Left ventricle myocardium inferior (tissue), 1 donor: ENCODE measurements at regions not wholly inside any gene's neighbourhood (a gene's known extent, or its start where the extent isn't known, plus 50 kb on each side); places are given as distances from the start of the nearest gene placed in this dataset.
"Not testable (repeated sequence)": the region's sequence is repeated elsewhere in the genome, so short reads cannot be mapped to it uniquely, and the experiment has no call there.

Experiments used
- DNase-seq: peaks from one replicate; pipeline ENCODE4 v3.0.0-alpha.2; 2020
- H3K27ac ChIP-seq: fragments of 200-600 bp; replicated peaks from 2 replicates; pipeline ENCODE4 v1.8.0; 2021
- H3K27me3 ChIP-seq: fragments of 200-600 bp; 2 replicates; pipeline ENCODE4 v1.8.0; 2021; ENCODE audit warnings: low read depth
- H3K36me3 ChIP-seq: fragments of 200-600 bp; 2 replicates; pipeline ENCODE4 v1.8.0; 2021
- H3K4me1 ChIP-seq: fragments of 200-600 bp; 2 replicates; pipeline ENCODE4 v1.8.0; 2021
- H3K4me3 ChIP-seq: fragments of 200-600 bp; 2 replicates; pipeline ENCODE4 v1.8.0; 2021; ENCODE audit warnings: mild to moderate bottlenecking, moderate library complexity
- H3K9me3 ChIP-seq: fragments of 200-600 bp; replicated peaks from 2 replicates; pipeline ENCODE4 v1.8.0; 2021
- CTCF ChIP-seq: fragments of 200-600 bp; IDR thresholded peaks from 2 replicates; pipeline ENCODE4 v1.8.0; 2021; ENCODE audit warnings: antibody characterized with exemption, mild to moderate bottlenecking, borderline replicate concordance
- intact Hi-C: fragments of 100-400 bp; cut with micrococcal nuclease; formaldehyde crosslinking; loops from one replicate; pipeline ENCODE4 v1.11.0; 2022
- donor health status: DM: no; HTN: yes; CAD: no; lungs with severe emphysema.

GRCh38 chr2:147424766-147425165 is 420.1 kb upstream of the ACVR2A start:
- Histone ChIP-seq H3K4me1 (no peaks in the 10 kb centered on the region), H3K27me3 (no peaks in the 10 kb centered on the region), H3K36me3 (no peaks in the 10 kb centered on the region), H3K9me3 (no peaks in the 10 kb centered on the region), H3K4me3 (no peak overlapping the region), H3K27ac (no peak overlapping the region)
- no peak for TF ChIP-seq CTCF
- no peak for DNase-seq
- intact Hi-C loops = no loop called here

GRCh38 chr2:147420947-147421675 is 423.7 kb upstream of the ACVR2A start:
- Histone ChIP-seq H3K4me1 (no peaks in the 10 kb centered on the region), H3K9me3 (no peaks in the 10 kb centered on the region), H3K4me3 (no peak overlapping the region), H3K27ac (no peak overlapping the region), H3K36me3 (no peaks in the 10 kb centered on the region), H3K27me3 (no peaks in the 10 kb centered on the region)
- TF ChIP-seq CTCF = no peak
- no peak for DNase-seq
- intact Hi-C loops = no loop called here

GRCh38 chr2:147420517-147420916 is 424.3 kb upstream of the ACVR2A start:
- Histone ChIP-seq H3K27me3 (no peaks in the 10 kb centered on the region), H3K27ac (no peak overlapping the region), H3K9me3 (no peaks in the 10 kb centered on the region), H3K4me3 (no peak overlapping the region), H3K36me3 (no peaks in the 10 kb centered on the region), H3K4me1 (no peaks in the 10 kb centered on the region)
- no peak for TF ChIP-seq CTCF
- intact Hi-C loops = no loop called here
- DNase-seq = no peak

GRCh38 chr2:147416099-147416498 is 428.7 kb upstream of the ACVR2A start:
- no peak for TF ChIP-seq CTCF
- no peak for DNase-seq
- Histone ChIP-seq H3K9me3 (peaks cover 18% of the 10 kb centered on the region), H3K4me1 (no peaks in the 10 kb centered on the region), H3K27me3 (no peaks in the 10 kb centered on the region), H3K36me3 (no peaks in the 10 kb centered on the region), H3K4me3 (no peak overlapping the region), H3K27ac (no peak overlapping the region)
- intact Hi-C loops = no loop called here

- H3K36me3 ChIP-seq, H3K27me3 ChIP-seq, H3K4me3 ChIP-seq, H3K4me1 ChIP-seq, intact Hi-C loops, DNase-seq, H3K27ac ChIP-seq: not testable (repeated sequence)
- peaks cover 29% of the 10 kb centered on the region for H3K9me3 ChIP-seq
Observed at GRCh38 chr2:147414656-147415055, 430.2 kb upstream of the ACVR2A start.

GRCh38 chr2:147408357-147408756 is 436.5 kb upstream of the ACVR2A start:
- Histone ChIP-seq H3K9me3 (peaks cover 17% of the 10 kb centered on the region), H3K27ac (no peak overlapping the region), H3K4me1 (no peaks in the 10 kb centered on the region), H3K36me3 (no peaks in the 10 kb centered on the region), H3K4me3 (no peak overlapping the region), H3K27me3 (no peaks in the 10 kb centered on the region)
- no peak for DNase-seq
- no peak for TF ChIP-seq CTCF
- intact Hi-C loops = no loop called here
